ENCODE measurements at regions not wholly inside any gene's neighbourhood (a gene's known extent, or its start where the extent isn't known, plus 50 kb on each side); places are given as distances from the start of the nearest gene placed in this dataset.

DNA sequence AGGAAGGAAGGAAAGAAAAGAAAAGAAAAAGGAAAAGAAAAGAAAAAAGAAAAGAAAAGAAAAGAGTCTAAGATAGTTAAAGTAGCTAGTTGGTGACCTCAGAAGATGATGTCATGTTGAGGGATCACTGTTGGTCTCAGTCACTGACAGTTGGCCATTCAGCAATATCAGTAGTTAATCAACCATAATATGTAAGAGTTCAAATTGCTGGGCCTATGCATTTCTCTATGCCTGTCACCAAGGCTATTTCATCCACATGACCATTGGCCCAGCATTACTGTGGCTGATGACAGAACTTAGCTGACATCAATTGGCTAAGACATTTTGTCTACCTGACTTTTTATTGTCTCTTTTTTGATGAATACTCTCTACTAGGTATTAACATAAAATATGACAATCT is 435.5 kb upstream of the CRIM1 start:
- no peak for DNase-seq
- Histone ChIP-seq H3K4me3 (no peak overlapping the region), H3F3A (ENCODE audit: insufficient read depth, low read depth) (no peaks in the 10 kb centered on the region), H3K4me1 (replicated peaks; ENCODE audit: insufficient read depth) (no peaks in the 10 kb centered on the region), H3K36me3 (ENCODE audit: low read depth) (no peaks in the 10 kb centered on the region), H3K9me2 (ENCODE audit: insufficient read depth) (no peaks in the 10 kb centered on the region), H3K79me2 (ENCODE audit: low read depth) (no peaks in the 10 kb centered on the region), H2AFZ (no peak overlapping the region), H3K4me2 (no peak overlapping the region), H3K9me3 (ENCODE audit: insufficient read depth, low read depth) (no peaks in the 10 kb centered on the region), H3K27ac (no peak overlapping the region), H3K27me3 (ENCODE audit: insufficient read depth, low read depth) (no peaks in the 10 kb centered on the region), H4K20me1 (ENCODE audit: insufficient read depth) (no peaks in the 10 kb centered on the region)
- intact Hi-C loops (cut with micrococcal nuclease; ENCODE audit: unreplicated experiment): no loop called here
- BruUV-seq (replicated peaks): no TSS peak
- TF ChIP-seq CTCF (conservative IDR thresholded peaks at IDR 0.05) (no peak), EZH2 (IDR thresholded peaks at IDR 0.05; ENCODE audit: low read depth) (no peak)
- ChIA-PET CTCF (interaction anchor here (0.6 kb wide), 1 partner anchor 35 kb away, joined by 4 read pairs; no protein-coding TSS in a partner anchor), POLR2A (ENCODE audit: unreplicated experiment) (no interaction called here)

- TF ChIP-seq EZH2 (IDR thresholded peaks at IDR 0.05; ENCODE audit: low read depth): no peak
- TF ChIP-seq CTCF (conservative IDR thresholded peaks at IDR 0.05): no peak
- intact Hi-C loops (cut with micrococcal nuclease; ENCODE audit: unreplicated experiment): no loop called here
Measured at GRCh38 chr2:35915261-35915660, 440.3 kb upstream of the CRIM1 start.

GRCh38 chr2:35891936-35892335 is 463.6 kb upstream of the CRIM1 start:
- no peaks in the 10 kb centered on the region for H4K20me1 ChIP-seq (ENCODE audit: insufficient read depth)
- H3F3A ChIP-seq (ENCODE audit: insufficient read depth, low read depth): no peaks in the 10 kb centered on the region
- BruUV-seq (replicated peaks): no TSS peak
- no peak for TF ChIP-seq CTCF (conservative IDR thresholded peaks at IDR 0.05)
- TF ChIP-seq EZH2 (IDR thresholded peaks at IDR 0.05; ENCODE audit: low read depth): no peak
- no peak for DNase-seq
- H3K27ac ChIP-seq: no peak overlapping the region
- H3K4me2 ChIP-seq: peak overlapping the region; percentile 51
- H3K79me2 ChIP-seq (ENCODE audit: low read depth): no peaks in the 10 kb centered on the region
- intact Hi-C loops (cut with micrococcal nuclease; ENCODE audit: unreplicated experiment): no loop called here
- no peaks in the 10 kb centered on the region for H3K4me1 ChIP-seq (replicated peaks; ENCODE audit: insufficient read depth)
- CTCF ChIA-PET: interaction anchor here (0.6 kb wide), 1 partner anchor 894 kb away, joined by 3 read pairs; no protein-coding TSS in a partner anchor
- no peaks in the 10 kb centered on the region for H3K36me3 ChIP-seq (ENCODE audit: low read depth)
- H3K27me3 ChIP-seq (ENCODE audit: insufficient read depth, low read depth): no peaks in the 10 kb centered on the region
- peak overlapping the region; percentile 35; the same call in 1 of the 2 replicates for H3K4me3 ChIP-seq
- H2AFZ ChIP-seq: peak overlapping the region; percentile 56; the same call in 1 of the 2 replicates
- no peaks in the 10 kb centered on the region for H3K9me3 ChIP-seq (ENCODE audit: insufficient read depth, low read depth)
- POLR2A ChIA-PET (ENCODE audit: unreplicated experiment): no interaction called here
- H3K9me2 ChIP-seq (ENCODE audit: insufficient read depth): no peaks in the 10 kb centered on the region

More at GRCh38 chr2:35915261-35915660, 440.3 kb upstream of the CRIM1 start:
- ChIA-PET POLR2A (ENCODE audit: unreplicated experiment) (no interaction called here), CTCF (no interaction called here)
- H3K4me1 ChIP-seq (replicated peaks; ENCODE audit: insufficient read depth): no peaks in the 10 kb centered on the region
- no peaks in the 10 kb centered on the region for H3K27me3 ChIP-seq (ENCODE audit: insufficient read depth, low read depth)
- no TSS peak for BruUV-seq (replicated peaks)
- no peaks in the 10 kb centered on the region for H3K9me3 ChIP-seq (ENCODE audit: insufficient read depth, low read depth)
- no peak overlapping the region for H3K27ac ChIP-seq
- H2AFZ ChIP-seq: no peak overlapping the region
- no peaks in the 10 kb centered on the region for H3K79me2 ChIP-seq (ENCODE audit: low read depth)
- no peak overlapping the region for H3K4me3 ChIP-seq
- DNase-seq: no peak
- H3F3A ChIP-seq (ENCODE audit: insufficient read depth, low read depth): no peaks in the 10 kb centered on the region
- no peak overlapping the region for H3K4me2 ChIP-seq
- no peaks in the 10 kb centered on the region for H4K20me1 ChIP-seq (ENCODE audit: insufficient read depth)
- H3K9me2 ChIP-seq (ENCODE audit: insufficient read depth): no peaks in the 10 kb centered on the region
- no peaks in the 10 kb centered on the region for H3K36me3 ChIP-seq (ENCODE audit: low read depth)

Measured in PC-9 (cell line).